T-helper 9 cell (primary cell): ENCODE measurements at regions not wholly inside any gene's neighbourhood (a gene's known extent, or its start where the extent isn't known, plus 50 kb on each side); places are given as distances from the start of the nearest gene placed in this dataset.

Experiments
- DNase-seq: peaks from one replicate; pipeline ENCODE4 v3.0.0-alpha.2; 2020

DNA sequence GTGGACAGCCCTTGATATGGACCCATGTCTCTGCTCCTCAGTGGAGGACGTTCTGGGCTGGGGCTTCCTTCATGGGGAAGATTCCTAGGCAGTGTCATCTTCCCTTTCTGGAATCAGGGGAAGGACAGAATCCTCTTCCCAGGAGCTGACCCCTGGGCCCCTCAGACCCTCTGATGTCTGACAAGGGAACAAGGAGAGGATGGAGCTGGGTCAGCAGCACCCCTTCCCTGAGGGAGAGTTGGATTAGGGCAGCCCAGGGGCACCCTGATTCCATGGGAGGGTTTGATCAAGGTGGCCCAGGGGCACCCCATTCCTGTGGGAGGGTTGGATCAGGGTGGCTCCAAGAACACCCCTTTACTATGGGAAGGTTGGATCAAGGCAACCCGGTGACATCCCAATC, 86.5 kb downstream of the ACKR3 start:
- no peak for DNase-seq

DNA sequence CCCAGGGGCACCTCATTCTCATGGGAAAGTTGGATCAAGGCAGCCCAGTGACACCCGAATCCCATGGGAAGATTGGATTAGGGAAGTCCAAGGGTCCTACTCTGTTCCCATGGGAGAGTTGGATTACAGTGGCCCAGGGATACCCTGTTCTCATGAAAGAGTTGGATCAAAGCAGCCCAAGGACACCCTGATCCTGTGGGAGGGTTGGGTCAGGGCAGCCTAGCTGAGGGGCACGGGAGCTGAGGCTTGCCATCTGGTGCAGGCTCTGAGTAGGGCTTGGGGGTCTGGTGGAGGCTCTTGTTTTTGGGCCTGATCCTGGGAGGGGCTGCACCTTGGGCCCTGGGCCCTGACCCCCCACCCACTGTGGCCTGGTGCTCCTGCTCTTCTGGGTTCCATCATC, 87.1 kb downstream of the ACKR3 start:
- DNase-seq = no peak

DNA sequence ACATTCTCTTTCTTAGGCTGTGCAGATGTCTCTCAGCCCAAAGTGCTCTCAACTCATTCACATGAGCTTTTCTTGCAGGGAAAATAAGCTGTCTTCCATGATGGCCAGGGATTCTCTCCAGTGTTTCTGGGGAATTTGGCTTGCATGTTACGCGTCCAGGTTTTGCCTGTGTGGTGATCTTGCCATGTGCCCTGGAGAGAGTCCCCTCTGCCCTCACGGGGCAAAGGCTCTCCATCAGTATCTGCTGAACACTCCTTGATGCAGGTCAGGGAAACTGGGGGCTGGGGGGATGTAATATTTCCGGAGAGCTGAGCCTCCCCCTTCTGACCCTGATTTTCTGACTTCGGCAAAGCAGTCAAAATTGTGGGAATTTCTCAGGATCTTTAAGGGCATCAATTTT, 87.6 kb downstream of the ACKR3 start:
- no peak for DNase-seq

GRCh38 chr2:236657801-236658200, 88.2 kb downstream of the ACKR3 start:
- no peak for DNase-seq

- no peak for DNase-seq
Observed at GRCh38 chr2:236658974-236659757, 89.5 kb downstream of the ACKR3 start.

GRCh38 chr2:236659758-236660150, 90.1 kb downstream of the ACKR3 start:
- DNase-seq = no peak

- DNase-seq = no peak
Observed at GRCh38 chr2:236661061-236661761, 91.6 kb downstream of the ACKR3 start.

- DNase-seq = no peak
Observed at GRCh38 chr2:236661762-236662110, 92.1 kb downstream of the ACKR3 start.

DNA sequence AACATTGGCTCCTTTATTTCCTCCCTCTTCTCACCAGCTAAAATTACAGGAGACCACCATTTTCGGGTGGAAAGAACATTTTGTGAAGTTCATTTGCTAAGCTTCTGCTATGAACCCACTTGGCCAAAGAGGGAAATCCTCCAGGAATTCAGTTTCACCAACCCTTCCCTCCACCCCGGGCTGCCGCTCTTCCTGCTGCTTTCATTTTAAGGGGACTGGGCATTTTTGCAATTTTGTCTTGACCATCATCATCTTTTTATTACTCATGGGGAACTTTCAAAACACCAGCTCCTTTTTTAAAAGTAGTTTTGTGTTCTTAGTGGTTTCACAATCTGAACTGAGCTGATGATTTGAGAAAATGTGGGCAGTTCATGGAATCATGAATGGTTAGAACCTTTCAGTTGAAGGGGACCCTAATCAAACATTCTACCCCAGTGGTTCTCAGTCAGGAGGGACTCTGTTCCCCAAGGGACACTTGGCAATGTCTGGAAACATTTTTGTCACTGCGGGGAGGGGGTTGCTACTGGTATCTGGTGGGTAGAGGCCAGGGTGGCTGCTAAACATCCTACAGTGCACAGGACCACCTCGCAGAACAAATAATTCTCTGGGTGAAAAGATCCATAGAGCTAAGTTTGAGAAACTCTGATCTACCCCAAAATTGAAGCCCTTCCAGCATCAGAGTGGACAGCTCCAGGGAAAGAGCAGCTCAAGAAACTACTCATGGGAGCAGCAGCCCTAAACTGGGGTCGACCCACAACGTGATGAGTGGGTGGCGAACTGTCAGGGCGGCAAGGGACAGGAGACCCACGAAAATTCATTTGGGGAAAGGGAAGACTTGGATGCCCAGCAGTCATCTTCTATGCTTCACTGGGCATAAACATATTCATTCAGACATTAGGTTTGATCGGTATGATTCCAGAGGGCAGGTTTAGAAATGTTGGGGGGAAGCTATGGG, 92.9 kb downstream of the ACKR3 start:
- no peak for DNase-seq

- no peak for DNase-seq
Observed at GRCh38 chr2:236663287-236664101, 93.9 kb downstream of the ACKR3 start.

DNA sequence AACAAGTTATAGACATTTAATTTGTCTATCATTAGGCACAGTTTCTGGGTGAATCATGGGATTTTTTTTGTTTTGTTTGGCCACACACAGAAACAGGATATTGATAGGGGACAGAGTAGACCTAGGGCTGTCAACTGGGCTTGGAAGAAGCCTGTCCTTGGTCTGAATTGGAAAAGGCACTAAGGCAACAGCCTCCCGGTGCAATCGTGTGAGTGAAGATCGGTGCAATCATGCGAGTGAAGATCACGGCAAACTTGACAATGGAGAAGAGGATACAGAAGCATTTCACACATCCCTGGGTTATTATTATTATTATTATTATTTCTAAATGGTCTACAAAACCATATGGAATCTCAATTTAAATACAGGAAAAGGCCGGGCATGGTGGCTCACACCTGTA, 94.5 kb downstream of the ACKR3 start:
- DNase-seq = no peak

DNA sequence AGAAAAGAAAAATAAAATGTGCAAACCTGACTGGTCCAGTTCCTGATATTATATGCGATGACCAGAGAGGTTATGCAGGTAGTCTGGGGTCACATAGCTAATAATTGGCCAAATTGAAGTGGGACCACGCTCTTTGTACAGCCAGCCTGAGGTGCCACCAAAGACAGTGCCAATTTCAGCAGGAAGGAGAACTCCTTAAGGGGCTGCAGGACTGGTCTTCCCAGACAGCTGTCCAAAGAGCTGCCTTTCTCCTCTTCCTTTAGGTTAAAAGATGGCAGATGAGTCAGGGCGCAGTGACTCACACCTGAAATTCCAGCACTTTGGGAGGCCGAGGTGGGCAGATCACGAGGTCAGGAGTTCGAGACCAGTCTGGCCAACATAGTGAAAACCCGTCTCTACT, 95.5 kb downstream of the ACKR3 start:
- DNase-seq = no peak

- no peak for DNase-seq
Observed at GRCh38 chr2:236665572-236666118, 96.0 kb downstream of the ACKR3 start.

GRCh38 chr2:236666646-236667204, 97.1 kb downstream of the ACKR3 start:
- DNase-seq = no peak

DNA sequence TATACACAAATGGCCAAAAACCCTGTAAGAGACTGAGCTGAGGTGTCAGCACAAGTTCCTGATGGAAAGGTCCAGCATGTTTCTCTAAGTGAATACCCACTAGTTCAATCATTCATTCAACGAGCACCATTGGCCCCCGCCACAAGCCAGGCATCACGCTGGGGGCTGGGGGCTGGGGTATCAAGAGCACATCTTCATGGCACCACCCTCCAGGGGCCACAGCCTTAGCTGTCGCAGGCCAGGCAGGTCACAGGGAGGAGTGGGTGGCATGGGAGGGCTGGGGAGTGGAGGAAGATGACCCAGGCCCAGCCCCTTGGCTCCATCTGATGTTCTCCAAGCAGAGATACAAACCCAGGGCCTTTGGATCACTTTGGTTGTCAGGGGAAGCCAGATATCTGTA, 97.9 kb downstream of the ACKR3 start:
- DNase-seq = no peak

GRCh38 chr2:236668531-236668969, 98.9 kb downstream of the ACKR3 start:
- DNase-seq = no peak

- no peak for DNase-seq
Observed at GRCh38 chr2:236670235-236670620, 100.6 kb downstream of the ACKR3 start.

- no peak for DNase-seq
Observed at GRCh38 chr2:236671896-236672562, 102.4 kb downstream of the ACKR3 start.

- no peak for DNase-seq
Observed at GRCh38 chr2:236672606-236673005, 103.0 kb downstream of the ACKR3 start.

- DNase-seq = no peak
Observed at GRCh38 chr2:236673126-236673822, 103.6 kb downstream of the ACKR3 start.

GRCh38 chr2:236673823-236674185, 104.2 kb downstream of the ACKR3 start:
- no peak for DNase-seq
